ENCODE measurements at regions not wholly inside any gene's neighbourhood (a gene's known extent, or its start where the extent isn't known, plus 50 kb on each side); places are given as distances from the start of the nearest gene placed in this dataset.

GRCh38 chr18:59835605-59836379 is 64.0 kb upstream of the PMAIP1 start:
- peak; percentile 41 for DNase-seq (ENCODE audit: low spot score)
- TF ChIP-seq CTCF (IDR thresholded peaks at IDR 0.05; ENCODE audit: borderline replicate concordance, control extremely low read depth, extremely low read depth, insufficient read depth, missing control alignments), result no peak
- in situ Hi-C loops (cut with MboI; ENCODE audit: low sequenced_read_pairs, unreplicated experiment), result loop anchor here (5.0 to 10.0 kb wide), 2 partner anchors 47 to 129 kb away; no protein-coding TSS in a partner anchor

GRCh38 chr18:59834267-59834666 is 65.5 kb upstream of the PMAIP1 start:
- no peak for DNase-seq (ENCODE audit: low spot score)
- in situ Hi-C loops (cut with MboI; ENCODE audit: low sequenced_read_pairs, unreplicated experiment), result loop anchor here (10.0 kb wide), 1 partner anchor 131 kb away; no protein-coding TSS in a partner anchor
- no peak for TF ChIP-seq CTCF (IDR thresholded peaks at IDR 0.05; ENCODE audit: borderline replicate concordance, control extremely low read depth, extremely low read depth, insufficient read depth, missing control alignments)

- peak; percentile 56 for DNase-seq (ENCODE audit: low spot score)
- no peak for TF ChIP-seq CTCF (IDR thresholded peaks at IDR 0.05; ENCODE audit: borderline replicate concordance, control extremely low read depth, extremely low read depth, insufficient read depth, missing control alignments)
- in situ Hi-C loops (cut with MboI; ENCODE audit: low sequenced_read_pairs, unreplicated experiment), result loop anchor here (10.0 kb wide), 1 partner anchor 131 kb away; no protein-coding TSS in a partner anchor
Measured at GRCh38 chr18:59833785-59834184, 66.0 kb upstream of the PMAIP1 start.

DNA sequence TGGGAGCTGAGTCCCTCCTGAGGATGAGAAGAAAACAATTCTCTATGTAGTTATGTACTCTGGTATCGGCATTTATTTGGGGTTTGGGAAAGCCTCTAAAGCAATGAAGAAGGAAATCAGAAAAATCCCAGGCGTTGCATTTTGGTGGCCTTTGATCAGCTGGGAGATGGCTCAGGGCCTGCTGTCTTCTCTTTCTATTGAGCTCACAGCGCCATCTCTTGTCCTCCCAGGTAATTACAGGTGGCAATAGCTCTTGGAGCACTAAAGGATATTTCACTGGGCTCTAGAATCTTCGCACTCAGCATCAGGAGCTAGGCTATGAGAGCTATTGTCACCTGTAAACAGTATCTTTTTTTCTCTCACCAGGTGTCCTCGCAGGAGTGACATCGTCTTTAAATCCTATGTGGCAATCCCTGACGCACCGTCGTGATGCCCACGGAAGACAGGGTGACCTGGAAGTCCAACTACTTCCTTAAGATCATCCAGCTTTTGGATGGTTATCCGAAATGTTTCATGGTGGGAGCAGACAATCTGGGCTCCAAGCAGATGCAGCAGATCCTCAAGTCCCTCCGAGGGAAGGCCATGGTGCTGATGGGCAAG is 76.1 kb upstream of the PMAIP1 start:
- in situ Hi-C loops (cut with MboI; ENCODE audit: low sequenced_read_pairs, unreplicated experiment), result no loop called here
- TF ChIP-seq CTCF (IDR thresholded peaks at IDR 0.05; ENCODE audit: borderline replicate concordance, control extremely low read depth, extremely low read depth, insufficient read depth, missing control alignments), result peak; percentile 80

DNA sequence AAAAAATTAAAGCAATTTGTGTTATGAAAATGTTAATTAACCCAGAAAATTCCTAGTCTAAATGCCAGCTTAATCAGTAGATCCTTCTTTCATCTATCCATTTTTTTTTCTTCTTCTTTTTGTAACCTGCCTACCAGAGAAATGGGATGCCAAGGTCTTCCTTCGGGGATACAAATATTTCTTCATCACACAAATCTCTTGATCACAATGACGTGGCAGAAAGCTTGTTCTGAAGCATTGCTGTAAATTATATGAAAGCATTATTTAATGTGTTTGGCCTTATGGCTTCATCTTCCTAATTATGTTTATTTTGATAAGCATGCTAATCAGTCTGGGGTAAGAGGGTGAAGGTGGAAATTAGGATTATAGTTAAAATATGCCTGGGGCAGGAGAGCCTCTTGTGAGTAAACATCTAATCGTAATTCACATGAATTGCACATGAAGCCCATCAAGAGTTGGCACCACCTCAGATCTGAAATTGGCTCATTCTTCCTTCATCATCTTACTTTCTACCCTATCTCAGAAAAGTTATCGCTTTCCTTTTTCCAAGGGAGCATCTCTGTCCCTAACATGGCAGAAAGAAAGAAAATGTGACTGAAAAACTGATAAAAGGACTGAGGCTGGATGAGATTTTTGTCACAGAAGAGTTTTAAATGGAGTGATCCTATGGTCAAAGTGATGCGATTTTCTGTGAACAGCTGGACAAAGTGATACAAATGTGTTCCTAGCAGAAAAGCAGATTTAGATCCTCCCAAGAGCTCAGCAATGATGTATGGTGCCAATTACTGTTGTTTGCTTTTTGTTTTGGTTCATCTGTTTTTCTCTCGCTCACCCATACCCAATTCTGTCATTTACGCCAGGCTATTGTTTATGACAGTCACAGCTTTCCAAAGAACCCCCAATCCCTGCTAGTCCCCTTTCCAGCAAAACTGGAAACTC is 76.9 kb upstream of the PMAIP1 start:
- DNase-seq (ENCODE audit: low spot score), result no peak
- in situ Hi-C loops (cut with MboI; ENCODE audit: low sequenced_read_pairs, unreplicated experiment), result no loop called here

More for the DNA sequence above, 76.1 kb upstream of the PMAIP1 start:
- peak; percentile 47 for DNase-seq (ENCODE audit: low spot score)

More for the DNA sequence above, 76.9 kb upstream of the PMAIP1 start:
- TF ChIP-seq CTCF (IDR thresholded peaks at IDR 0.05; ENCODE audit: borderline replicate concordance, control extremely low read depth, extremely low read depth, insufficient read depth, missing control alignments), result no peak

Measured in GM13976 (cell line).